ENCODE measurements at regions not wholly inside any gene's neighbourhood (a gene's known extent, or its start where the extent isn't known, plus 50 kb on each side); places are given as distances from the start of the nearest gene placed in this dataset.
"Not testable (repeated sequence)": the region's sequence is repeated elsewhere in the genome, so short reads cannot be mapped to it uniquely, and the experiment has no call there.

DNA sequence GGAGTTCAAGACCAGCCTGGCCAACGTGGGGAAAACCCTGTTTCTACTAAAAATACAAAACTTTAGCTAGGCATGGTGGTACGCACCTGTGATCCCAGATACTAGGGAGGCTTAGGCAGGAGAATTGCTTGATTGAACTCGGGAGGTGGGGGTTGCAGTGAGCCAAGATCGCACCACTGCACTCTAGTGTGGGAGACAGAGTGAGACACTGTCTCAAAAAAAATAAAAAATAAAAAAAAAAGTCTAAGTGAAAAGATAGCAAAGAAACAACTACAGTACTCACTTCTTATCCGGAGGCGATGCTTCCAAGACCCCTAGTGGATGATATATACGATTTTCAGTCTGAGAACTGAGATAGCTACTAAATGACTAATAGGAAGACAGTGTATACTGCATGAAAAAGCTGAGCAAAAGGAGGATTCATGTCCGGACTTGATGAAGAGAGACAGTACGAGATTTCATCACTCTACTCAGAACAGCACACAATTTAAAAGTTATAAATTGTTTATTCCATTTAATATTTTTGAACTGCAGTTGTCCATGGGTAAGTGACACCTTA is 138.7 kb upstream of the GOLGA6L6 start:
- DNase-seq: not testable (repeated sequence)

DNA sequence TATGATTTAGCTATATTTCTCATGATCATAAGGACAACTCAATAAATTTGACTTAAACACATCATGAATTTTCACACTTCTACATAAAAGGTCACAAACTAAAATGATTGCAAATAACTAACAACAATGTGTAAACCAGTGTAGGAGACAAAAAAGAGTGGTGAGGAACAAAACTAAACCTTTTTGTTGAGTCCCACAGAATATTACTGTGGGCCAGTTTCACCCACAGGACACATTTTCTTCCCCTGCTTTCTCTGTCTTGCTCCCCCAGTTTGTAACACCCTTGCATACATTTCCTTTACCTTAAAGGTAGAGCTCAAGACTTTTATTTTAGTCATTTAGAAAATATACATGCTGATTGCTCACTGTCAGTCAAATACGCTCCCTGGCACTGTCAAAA is 130.9 kb upstream of the GOLGA6L6 start:
- no peak for DNase-seq

DNA sequence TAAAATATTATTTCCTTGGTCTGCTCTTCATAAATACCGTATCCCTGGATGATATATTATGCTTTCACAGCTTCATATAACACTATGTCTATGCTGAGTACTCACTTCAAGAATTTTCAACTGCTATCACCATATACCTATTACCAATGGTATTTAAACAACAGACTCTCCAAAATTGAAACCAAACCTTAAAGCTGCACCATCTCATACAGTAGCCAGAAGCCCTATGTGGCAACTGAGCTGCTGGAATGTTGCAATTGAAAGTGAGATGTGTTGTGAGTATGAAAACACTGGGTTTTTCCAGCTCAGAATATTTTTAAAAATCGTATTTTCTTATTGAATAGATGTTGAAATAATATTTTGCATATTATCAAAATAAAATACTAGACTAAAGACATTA is 130.1 kb upstream of the GOLGA6L6 start:
- no peak for DNase-seq

DNA sequence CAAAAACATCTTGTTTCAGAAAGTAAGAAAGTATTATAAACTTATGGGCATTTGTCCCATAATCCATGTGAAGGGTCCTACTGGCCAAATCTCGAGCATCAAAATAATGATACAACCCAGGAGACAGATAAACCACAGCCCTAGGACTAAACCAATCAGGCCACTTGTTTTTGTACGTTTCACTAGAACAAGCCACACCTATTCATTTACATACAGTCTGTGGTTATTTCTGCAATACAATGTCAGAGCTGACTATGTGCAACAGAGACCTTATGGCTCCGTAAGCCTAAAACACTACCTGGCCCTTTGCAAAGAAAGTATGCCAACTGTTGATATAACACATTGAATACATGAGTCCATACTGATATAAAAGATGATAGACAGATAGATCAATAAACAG is 124.8 kb upstream of the GOLGA6L6 start:
- not testable (repeated sequence) for DNase-seq

DNA sequence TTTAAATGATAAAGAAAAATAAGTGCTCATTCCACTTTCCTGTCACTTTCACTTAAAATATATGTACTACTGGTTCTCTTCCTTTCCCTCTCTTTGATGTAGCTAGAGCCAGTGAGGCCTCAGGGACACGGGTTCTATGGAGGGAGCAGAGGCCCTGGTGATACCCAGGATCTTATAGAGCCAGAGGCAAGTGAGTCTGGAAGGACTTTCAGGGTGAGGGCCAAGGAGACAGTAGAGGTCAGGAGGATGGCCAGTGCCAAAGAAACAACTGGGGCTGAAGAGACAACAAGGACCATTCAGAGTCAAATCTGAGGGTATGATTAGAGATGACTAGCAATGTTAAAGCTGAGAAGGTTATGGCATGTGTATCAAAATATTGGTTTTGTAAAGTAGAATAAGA is 124.1 kb upstream of the GOLGA6L6 start:
- no peak for DNase-seq

DNA sequence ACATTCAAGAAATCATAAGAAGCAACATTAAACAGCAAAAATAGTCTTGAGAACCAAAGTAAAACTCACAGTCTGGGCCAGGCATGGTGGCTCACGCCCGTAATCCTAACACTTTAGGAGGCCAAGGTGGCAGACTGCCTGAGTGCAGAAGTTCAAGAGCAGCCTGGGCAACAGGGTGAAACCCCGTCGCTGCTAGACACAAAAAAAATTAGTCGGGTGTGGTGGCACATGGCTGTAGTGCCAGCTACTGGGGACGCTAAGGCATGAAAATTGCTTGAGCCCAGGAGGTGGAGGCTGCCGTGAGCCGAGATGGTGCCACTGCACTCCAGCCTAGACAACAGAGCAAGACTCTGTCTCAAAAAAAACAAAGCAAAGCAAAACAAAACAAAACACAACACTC is 117.7 kb upstream of the GOLGA6L6 start:
- no peak for DNase-seq

DNA sequence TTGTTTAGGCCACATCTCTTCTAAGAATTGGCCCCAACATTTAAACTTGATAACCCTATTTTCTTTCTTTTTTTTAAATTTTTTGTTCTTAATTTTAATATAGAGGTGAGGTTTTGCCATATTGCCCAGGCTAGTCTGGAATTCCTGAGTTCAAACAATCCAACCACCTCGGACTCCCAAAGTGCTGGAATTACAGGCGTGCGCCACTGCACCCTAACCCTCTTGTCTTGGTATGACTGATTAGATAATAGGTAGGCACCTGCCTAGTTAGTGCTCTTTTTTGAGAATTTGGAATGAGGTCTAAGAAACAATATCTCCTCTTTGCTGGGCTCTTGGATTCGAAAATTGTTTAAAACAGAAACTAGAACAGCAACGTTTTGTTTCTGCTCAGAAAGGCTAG is 116.4 kb upstream of the GOLGA6L6 start:
- no peak for DNase-seq

DNA sequence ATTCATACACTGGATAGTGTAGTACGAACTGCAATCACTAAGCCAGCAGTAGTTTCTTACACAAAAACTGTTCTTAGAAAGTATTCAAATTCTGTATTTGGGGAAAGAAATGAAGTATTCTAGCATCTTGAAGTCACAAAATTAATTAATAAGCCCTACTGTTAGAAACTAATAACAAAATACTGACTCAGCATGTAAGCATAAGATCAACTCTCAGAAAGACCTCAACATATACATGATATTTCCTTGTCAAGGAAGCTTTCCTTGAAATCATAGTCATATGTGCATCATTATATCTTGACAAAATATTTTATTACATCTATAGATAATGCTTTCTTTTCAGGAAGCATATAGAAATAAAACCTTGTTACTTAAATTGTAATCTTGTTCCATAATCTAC is 115.5 kb upstream of the GOLGA6L6 start:
- no peak for DNase-seq

DNA sequence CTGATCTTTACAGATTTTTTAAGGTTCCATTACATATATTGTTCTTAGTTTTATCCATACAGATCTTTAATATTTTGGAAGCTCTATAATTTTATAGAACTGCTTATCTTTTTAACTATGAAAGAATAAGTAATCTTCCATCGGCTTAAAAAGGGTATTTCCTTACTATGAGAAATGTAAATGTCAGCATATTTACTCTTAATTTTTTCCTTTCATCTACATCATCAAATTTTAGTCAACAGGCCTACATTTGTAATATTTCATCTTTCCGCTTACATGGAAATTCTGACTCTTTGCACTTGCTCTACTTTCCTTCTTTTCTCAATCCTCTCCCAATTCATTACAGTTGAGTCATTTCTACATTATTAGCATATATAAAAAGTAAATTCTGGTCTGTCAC is 111.3 kb upstream of the GOLGA6L6 start:
- DNase-seq: no peak

DNA sequence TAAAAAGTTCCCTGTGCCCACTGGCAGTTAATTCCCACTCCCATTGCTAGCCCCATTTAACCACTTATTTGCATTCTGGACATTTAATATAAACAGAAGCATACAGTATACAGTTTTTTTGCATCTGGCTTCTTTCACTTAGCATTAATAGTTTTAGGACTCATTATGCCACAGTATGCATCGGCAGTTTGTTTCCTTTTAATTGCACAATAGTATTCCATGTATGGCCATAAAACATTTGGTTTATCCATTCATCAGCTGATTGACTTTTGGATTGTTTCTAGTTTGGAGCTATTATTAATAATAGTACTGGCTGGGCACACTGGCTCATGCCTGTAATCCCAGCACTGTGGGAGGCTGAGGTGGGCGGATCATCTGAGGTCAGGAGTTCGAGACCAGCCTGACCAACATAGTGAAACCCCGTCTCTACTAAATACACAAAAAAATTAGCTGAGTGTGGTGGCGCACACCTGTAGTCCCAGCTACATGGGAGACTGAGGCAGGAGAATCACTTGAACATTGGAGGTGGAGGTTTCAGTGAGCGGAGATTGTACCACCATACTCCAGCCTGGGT is 106.9 kb upstream of the GOLGA6L6 start:
- DNase-seq: not testable (repeated sequence)

DNA sequence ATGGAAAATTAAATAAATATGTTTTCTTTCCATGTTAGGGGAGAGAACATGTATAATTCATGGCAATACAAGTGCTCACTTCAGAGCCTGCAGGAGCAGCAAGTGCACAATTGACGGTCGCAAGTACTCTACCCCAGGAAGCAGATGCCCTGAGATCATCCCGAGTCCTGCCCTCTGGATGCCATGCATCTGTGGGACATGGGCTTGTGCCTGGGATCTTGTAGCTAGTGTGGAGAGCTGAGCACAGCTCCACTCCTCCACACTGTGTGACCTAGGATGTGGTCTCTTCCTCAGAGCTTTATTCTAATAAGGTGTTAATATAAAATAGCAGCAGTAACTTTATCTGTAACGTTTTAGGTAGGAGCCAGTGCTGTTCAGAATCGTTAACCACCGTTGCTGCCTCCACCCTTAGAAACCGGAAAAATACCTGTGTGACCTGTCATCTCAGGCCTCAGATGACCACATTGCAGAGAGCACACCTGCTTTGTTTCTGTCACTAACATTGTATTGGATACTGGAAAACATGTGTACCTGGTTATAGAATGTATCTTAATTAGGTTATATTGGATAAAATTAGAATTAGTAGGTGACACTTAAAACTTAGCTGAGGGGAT is 105.0 kb upstream of the GOLGA6L6 start:
- DNase-seq: no peak

DNA sequence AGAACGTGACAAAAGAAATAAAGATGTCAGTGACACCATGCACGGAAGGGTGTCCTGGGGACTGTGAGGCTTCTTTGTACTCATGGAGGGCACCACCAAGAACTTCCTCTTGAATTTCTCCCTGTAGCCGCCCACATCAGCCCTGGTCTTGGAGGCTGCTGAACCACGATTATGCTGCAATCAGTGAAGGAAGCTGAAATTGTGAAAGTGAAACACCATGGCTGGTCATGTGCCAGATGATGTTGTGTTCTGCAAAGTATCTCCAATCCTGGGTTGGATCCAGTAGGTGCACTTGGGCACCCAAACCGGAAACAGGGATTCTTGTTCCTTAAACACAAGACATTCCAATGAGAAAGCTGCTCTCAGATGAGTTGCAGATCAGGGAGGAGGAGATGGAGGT is 104.4 kb upstream of the GOLGA6L6 start:
- peak; percentile 56 for DNase-seq

DNA sequence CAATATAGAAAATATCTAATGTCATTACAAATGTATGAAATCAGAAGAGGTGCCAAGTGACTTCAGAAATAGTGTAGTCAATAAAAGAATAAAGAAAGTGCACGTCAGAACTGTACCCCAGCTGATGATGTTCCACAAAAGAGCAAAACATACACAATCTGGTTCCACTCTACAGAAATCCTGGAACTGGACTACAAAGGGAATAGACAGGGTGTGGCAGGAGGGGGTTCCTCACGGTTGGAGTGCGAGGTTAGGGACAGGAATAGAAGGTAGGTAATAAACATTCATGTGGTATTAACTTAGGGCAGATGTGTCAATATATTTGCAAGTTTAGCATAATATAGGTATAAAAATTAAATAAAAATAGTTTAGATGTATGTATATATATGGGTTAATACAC is 103.3 kb upstream of the GOLGA6L6 start:
- no peak for DNase-seq

DNA sequence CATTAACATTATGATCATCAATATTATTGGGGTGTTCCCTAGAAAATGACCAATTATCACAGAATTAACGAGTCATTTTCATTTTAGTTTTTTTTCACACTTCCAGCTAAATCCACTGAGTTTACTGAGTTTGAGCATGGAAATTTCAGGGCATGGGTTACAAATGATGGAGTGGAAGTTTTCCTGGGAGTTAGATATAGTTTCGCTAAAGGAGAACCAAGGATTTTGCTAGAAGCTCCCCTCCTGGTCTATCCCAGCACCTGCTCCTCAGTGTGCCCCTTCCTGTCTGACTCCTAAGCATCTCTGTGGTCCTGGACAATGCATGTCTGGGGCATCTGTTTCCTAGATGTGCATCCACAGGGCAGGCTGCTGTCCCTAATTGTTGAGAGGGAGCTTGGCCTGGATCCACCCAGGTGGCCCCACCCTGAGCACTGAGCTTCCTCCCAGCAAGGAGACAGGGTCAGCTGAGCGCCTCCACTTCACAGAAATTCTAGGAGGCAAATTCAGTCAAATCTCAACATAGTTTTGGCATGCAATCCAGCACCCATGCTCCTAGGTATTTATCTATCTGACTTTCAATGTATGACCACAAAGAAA is 102.3 kb upstream of the GOLGA6L6 start:
- DNase-seq: no peak

DNA sequence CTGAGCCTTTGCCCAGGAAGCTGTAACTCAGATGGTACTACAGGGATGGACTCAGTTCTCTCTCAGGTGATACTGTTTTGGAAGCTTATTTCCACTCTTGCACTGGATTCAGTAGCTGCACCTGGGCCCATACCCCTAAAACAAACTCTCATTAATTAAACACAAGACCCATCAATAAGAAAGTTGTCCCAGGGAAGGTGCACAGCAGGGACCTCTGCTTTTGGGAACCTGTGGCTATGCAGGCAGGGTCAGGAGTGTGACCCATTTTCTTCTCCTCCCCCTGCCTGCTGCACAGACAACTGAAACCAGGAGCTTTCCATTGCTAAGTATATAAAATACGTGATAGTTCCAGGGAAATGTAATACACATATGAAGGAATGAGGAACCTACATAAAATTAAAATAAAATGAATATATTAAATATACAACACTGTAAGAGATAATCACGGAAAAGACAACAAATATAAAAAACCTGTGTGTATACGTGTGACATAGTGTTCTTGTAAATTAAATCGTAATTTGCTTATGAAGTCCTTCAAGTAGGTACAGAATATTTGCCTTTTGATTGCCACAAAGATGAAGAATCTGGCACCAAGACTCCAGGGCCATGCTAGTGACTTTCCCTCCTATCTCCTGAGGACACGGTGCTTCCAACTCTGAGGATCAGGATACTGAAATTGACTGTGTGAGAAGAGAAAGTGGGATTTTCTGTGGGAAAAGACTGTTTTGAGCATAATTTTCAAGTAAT is 101.6 kb upstream of the GOLGA6L6 start:
- DNase-seq: no peak

DNA sequence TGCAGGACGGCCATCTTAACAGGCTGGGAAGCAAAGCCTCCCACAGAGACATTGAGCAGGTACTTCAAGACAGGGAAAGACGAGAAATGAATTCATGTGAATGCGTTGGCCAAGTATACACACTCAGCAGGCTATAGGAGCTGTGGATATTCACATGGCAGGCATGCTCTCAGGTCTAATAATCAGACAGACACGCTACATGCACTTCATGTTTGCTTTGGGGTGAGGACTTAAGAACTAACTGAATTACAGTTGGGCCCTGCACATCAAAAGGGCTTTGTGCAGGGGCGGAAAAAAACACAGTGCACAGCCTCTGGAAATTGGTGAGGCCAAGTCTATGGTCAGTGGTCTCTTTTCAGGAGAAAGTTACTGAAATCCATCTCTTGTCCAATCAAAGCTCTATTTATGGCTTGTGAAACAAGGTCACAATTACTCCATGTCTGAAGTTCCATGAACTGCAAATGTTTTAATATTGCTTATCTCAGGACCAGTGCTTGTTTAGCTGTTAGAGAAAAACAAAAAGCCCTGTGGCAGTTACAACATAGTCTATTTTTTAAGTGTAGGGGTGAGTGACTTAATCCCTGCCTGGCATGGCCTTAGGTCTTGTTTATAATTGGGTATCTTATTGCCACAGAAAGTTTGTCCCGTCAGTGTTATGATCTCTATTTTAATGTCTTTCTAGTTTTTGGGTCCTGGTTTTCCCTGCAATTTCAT is 100.6 kb upstream of the GOLGA6L6 start:
- DNase-seq: no peak

DNA sequence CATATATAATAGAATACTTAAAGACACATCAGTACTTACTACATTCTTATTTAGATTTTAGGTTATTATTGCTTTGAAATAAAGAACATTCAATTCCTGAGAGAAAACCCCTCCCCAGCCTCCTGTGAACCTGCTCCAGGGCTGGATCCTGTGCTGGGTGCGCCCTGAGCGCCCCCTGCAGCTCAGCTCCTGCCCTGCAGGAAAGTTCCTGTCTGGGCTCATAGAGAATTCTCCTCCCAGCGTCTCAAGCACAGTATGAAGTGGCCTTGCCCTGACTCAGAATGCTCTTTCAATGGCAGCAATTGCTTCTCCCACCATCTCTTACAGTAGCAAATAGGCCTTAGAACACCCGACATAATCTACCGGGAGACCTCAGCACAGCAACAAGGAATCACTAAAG is 98.8 kb upstream of the GOLGA6L6 start:
- DNase-seq: not testable (repeated sequence)

DNA sequence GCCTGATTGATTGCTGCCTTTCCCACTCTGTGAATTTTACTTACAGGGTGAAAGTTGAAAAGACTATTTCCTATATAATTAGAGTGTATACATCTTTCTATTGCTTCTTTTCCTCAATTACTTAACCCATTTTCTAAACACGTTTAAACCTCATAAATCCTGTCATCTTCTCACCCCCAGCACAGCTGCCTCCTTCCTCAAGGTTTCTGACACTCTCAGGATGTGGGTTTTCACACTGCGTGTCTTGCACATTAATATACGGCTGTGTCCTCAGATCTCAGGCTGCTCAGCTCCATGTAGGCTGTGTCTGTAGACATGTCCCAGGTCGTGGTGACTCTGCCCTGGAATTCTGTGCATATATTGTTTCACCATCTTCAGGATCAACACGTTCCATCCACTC is 97.6 kb upstream of the GOLGA6L6 start:
- DNase-seq: not testable (repeated sequence)

DNA sequence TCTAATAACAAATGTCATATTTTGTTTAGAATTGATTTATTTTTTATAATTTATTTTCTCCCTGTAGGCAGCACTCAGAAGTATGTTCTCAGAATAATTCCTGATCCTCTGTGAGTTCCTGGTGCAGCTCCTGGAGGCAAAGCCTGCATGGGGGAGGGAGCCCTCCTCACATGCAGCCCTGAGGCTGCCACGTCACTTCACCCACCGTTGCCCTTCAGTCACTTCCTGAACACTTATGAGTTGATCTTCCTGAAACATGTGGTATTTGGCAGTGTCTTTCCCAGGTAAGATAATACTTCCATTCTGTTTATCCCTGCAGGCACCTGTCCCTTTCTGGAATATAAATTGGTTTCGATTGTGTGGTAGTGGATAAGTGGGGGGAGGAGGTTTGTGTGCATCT is 95.9 kb upstream of the GOLGA6L6 start:
- not testable (repeated sequence) for DNase-seq

DNA sequence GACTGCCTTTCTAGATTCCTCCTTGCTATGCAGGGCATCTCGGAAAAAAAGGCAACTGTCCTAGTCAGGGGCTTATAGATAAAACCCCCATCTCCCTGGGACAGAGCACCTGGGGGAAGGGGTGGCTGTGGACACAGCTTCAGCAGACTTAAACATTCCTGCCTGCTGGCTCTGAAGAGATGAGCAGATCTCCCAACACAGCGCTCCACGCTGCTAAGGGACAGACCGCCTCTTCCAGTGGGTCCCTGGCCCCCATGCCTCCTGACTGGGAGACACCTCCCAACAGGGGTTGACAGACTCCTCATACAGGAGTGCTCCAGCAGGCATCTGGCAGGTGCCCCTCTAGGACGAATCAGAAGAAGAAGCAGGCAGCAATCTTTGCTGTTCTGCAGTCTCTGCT is 87.9 kb upstream of the GOLGA6L6 start:
- not testable (repeated sequence) for DNase-seq

DNA sequence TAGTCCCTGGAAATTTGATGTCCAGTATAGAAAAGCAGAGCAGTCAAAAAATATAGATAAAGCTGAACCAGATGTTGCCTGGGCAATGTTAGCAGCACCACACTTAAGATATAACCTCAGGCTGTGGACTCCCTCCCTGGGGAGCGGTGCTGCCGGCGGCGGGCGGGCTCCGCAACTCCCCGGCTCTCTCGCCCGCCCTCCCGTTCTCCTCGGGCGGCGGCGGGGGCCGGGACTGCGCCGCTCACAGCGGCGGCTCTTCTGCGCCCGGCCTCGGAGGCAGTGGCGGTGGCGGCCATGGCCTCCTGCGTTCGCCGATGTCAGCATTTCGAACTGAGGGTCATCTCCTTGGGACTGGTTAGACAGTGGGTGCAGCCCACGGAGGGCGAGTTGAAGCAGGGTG is 86.9 kb upstream of the GOLGA6L6 start:
- not testable (repeated sequence) for DNase-seq

DNA sequence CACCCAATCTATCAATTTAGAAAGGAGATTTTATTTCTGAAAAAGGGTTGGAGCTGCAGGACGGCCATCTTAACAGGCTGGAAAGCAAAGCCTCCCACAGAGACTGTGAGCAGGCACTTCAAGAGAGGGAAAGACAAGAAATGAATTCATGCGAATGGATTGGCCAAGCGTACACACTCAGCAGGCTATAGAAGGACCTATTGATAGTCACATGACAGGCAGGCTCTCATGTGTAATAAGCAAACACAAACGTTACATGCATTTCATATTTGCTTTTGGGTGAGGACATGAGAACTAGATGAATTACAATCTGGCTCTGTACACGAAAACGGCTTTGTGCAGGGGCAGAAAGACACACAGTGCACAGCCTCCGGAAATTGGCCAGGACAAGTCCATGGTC is 83.9 kb upstream of the GOLGA6L6 start:
- not testable (repeated sequence) for DNase-seq

DNA sequence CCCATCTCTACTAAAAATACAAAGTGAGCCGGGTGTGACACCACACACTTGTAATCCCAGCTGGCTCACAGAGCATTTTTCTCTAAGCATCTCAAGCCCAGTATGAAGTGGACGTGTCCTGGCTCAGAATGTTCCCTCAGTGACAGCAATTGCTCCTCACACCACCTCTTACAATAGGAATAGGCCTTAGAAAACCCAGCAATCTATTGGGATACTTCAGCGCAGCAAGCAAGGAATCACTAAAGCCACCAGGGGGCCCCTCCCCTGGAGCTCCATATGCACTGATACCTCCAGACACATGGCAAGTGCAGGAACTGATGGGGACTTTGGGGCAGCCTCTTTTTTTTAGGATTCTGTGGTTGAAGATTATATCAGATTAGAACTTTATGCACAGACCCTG is 82.5 kb upstream of the GOLGA6L6 start:
- DNase-seq: peak; percentile 48

Measured in activated CD4-positive, alpha-beta T cell treated with anti-CD3 and anti-CD28 coated beads for 48 hours (primary cell).